HepG2 (cell line): ENCODE measurements at regions not wholly inside any gene's neighbourhood (a gene's known extent, or its start where the extent isn't known, plus 50 kb on each side); places are given as distances from the start of the nearest gene placed in this dataset.

Experiments used
- ATAC-seq: fragments of 200-7000 bp; cut with Tn5 transposase; 3 replicates; pipeline ENCODE4 v1.9.1; 2020; ENCODE audit warnings: mild to moderate bottlenecking, moderate library complexity
- BruUV-seq: library from RNA; stranded (reverse); fragments of 400-500 nt; replicated peaks from 2 replicates; lab custom pipeline; 2021; lab: Mats Ljungman, UMichigan
- CTCF ChIA-PET: fragments of 300-600 bp; formaldehyde crosslinking; extraction: SDS; loops from one replicate; lab custom pipeline; 2021; ENCODE audit warnings: low total read pairs, inconsistent platforms, low intra/inter-chr PET ratio; lab: Yijun Ruan, JAX
- POLR2A ChIA-PET: fragments of 350-600 bp; sonication (Branson Sonifier 250); formaldehyde crosslinking; loops from one replicate; lab custom pipeline; 2020; ENCODE audit warnings: antibody characterized with exemption, inconsistent platforms; lab: Yijun Ruan, JAX
- DNase-seq: peaks from one replicate; pipeline ENCODE4 v3.0.0-alpha.2; 2015; ENCODE audit warnings: low spot score
- FAIRE-seq: peaks from 3 replicates; lab custom pipeline; 2011; peaks lifted over from hg19 to GRCh38; lab: Jason Lieb, UNC
- H2AFZ ChIP-seq: one replicate; pipeline ENCODE4 v1.6.1; 2011; ENCODE audit warnings: low read length, inconsistent platforms
- H3K27ac ChIP-seq: fragments of 300-600 bp; 3 replicates; pipeline ENCODE4 v1.8.0; 2011; ENCODE audit warnings: mixed run types, mild to moderate bottlenecking, mixed read lengths, low read length, inconsistent platforms; ENCODE audit not compliant: insufficient read depth; ENCODE audit errors: extremely low read length
- H3K27me3 ChIP-seq, 2 experiments: fragments of 200-600 bp in 1 of 2; 2 replicates in 1 of 2; 3 replicates in 1 of 2; pipeline versions ENCODE4 v1.6.0 to v1.8.0; 2011; ENCODE audit warnings: low read length in 2 of 2, mild to moderate bottlenecking in 2 of 2, moderate library complexity in 2 of 2, inconsistent platforms in 1 of 2; ENCODE audit not compliant: insufficient read depth in 2 of 2, control insufficient read depth in 1 of 2
- H3K36me3 ChIP-seq, 2 experiments: fragments of 200-600 bp in 1 of 2; replicated peaks in 1 of 2; 2 replicates in 1 of 2; 3 replicates in 1 of 2; pipeline versions ENCODE4 v1.5.1 to v1.8.0; 2011; ENCODE audit warnings: low read length in 2 of 2, inconsistent platforms in 1 of 2; ENCODE audit not compliant: insufficient read depth in 2 of 2, control insufficient read depth in 1 of 2
- H3K4me1 ChIP-seq: 2 replicates; pipeline ENCODE4 v1.5.1; 2012; ENCODE audit warnings: low read length, inconsistent platforms; ENCODE audit not compliant: insufficient read depth
- H3K4me2 ChIP-seq: 2 replicates; pipeline ENCODE4 v1.6.0; 2011; ENCODE audit warnings: low read depth, low read length, inconsistent platforms
- H3K4me3 ChIP-seq, 3 experiments: fragments of 200-600 bp in 1 of 3; sonication (generic), shearing (Covaris generic) in 1 of 3; replicated peaks in 1 of 3; 2 replicates each; pipeline ENCODE4 v1.5.1; 2011 to 2016; ENCODE audit warnings: low read length in 3 of 3, inconsistent platforms in 2 of 3, low read depth in 2 of 3, mild to moderate bottlenecking in 2 of 3, control low read depth in 1 of 3, mixed read lengths in 1 of 3; ENCODE audit not compliant: insufficient read depth in 1 of 3
- H3K79me2 ChIP-seq: one replicate; pipeline ENCODE4 v1.6.1; 2011; ENCODE audit warnings: low read length, inconsistent platforms; ENCODE audit not compliant: insufficient read depth
- H3K9ac ChIP-seq: 2 replicates; pipeline ENCODE4 v1.6.0; 2011; ENCODE audit warnings: mild to moderate bottlenecking, low read depth, low read length, inconsistent platforms; ENCODE audit not compliant: insufficient read depth
- H3K9me3 ChIP-seq: 2 replicates; pipeline ENCODE4 v1.5.1; 2012; ENCODE audit warnings: mild to moderate bottlenecking, low read length
- H4K20me1 ChIP-seq: 2 replicates; pipeline ENCODE4 v1.6.0; 2011; ENCODE audit warnings: inconsistent platforms, mild to moderate bottlenecking, low read length, moderate library complexity; ENCODE audit not compliant: insufficient read depth
- AKAP8 ChIP-seq: sonication (generic); formaldehyde crosslinking; IDR thresholded peaks from 2 replicates; pipeline ENCODE4 v1.5.1; 2020; ENCODE audit warnings: mild to moderate bottlenecking, missing genetic modification reagents
- ESRRA ChIP-seq: sonication (generic); formaldehyde crosslinking; IDR thresholded peaks from 2 replicates; pipeline ENCODE4 v1.5.1; 2020; ENCODE audit warnings: mild to moderate bottlenecking, low read depth, missing genetic modification reagents
- FOXO1 ChIP-seq: sonication (generic); formaldehyde crosslinking; IDR thresholded peaks from 2 replicates; pipeline ENCODE4 v1.4.0; 2020; ENCODE audit warnings: missing genetic modification reagents
- JUN ChIP-seq: sonication (generic); formaldehyde crosslinking; IDR thresholded peaks from 2 replicates; pipeline ENCODE4 v1.4.0; 2020; ENCODE audit warnings: mild to moderate bottlenecking, missing genetic modification reagents
- KDM3A ChIP-seq: IDR thresholded peaks from 2 replicates; pipeline ENCODE4 v1.6.1; 2018; ENCODE audit warnings: low read depth, missing compliant biosample characterization
- MTF2 ChIP-seq: sonication (generic); formaldehyde crosslinking; IDR thresholded peaks from 2 replicates; pipeline ENCODE4 v1.5.0; 2020; ENCODE audit warnings: missing genetic modification reagents, borderline replicate concordance
- NR0B2 ChIP-seq: sonication (generic); formaldehyde crosslinking; IDR thresholded peaks from 2 replicates; pipeline ENCODE4 v1.4.0; 2020; ENCODE audit warnings: mild to moderate bottlenecking, missing genetic modification reagents
- PHF21A ChIP-seq: sonication (generic); formaldehyde crosslinking; IDR thresholded peaks from 2 replicates; pipeline ENCODE4 v1.5.0; 2020; ENCODE audit warnings: mild to moderate bottlenecking, missing genetic modification reagents
- TBX3 ChIP-seq: fragments of 450-650 bp; IDR thresholded peaks from 2 replicates; pipeline ENCODE4 v1.6.1; 2017; ENCODE audit warnings: antibody characterized with exemption, mild to moderate bottlenecking, inconsistent platforms, borderline replicate concordance
- TEAD2 ChIP-seq: sonication (generic); formaldehyde crosslinking; IDR thresholded peaks from 2 replicates; pipeline ENCODE4 v1.9.0; 2021; ENCODE audit warnings: missing genetic modification reagents
- ZBTB33 ChIP-seq: sonication (generic); formaldehyde crosslinking; IDR thresholded peaks from 2 replicates; pipeline ENCODE4 v1.4.0; 2020; ENCODE audit warnings: missing genetic modification reagents
- ZBTB44 ChIP-seq: sonication (generic); formaldehyde crosslinking; IDR thresholded peaks from 2 replicates; pipeline ENCODE4 v1.4.0; 2020; ENCODE audit warnings: missing genetic modification reagents
- ZFYVE20 ChIP-seq: sonication (generic); formaldehyde crosslinking; IDR thresholded peaks from 2 replicates; pipeline ENCODE4 v1.8.0; 2023; ENCODE audit warnings: low read depth, mild to moderate bottlenecking, moderate library complexity, missing genetic modification reagents, borderline replicate concordance
- ZHX2 ChIP-seq, 2 experiments: sonication (generic) in 1 of 2; formaldehyde crosslinking in 1 of 2; IDR thresholded peaks; 2 replicates each; pipeline versions ENCODE4 v1.6.1 to v1.9.0; 2014 to 2022; ENCODE audit warnings: antibody characterized with exemption in 1 of 2, borderline replicate concordance in 1 of 2, inconsistent platforms in 1 of 2, low read depth in 1 of 2, missing genetic modification reagents in 1 of 2
- WGBS: methylation state at CpG from one replicate; pipeline ENCODE4 v1.1.6; 2017; ENCODE audit warnings: low lambda C conversion rate; 5-methylcytosine and 5-hydroxymethylcytosine counted together
- in situ Hi-C: cut with HindIII; loops from 2 replicates; pipeline ENCODE4 v1.10.0; 2017; ENCODE audit warnings: low pct_unique_long_range_greater_than_20kb; ENCODE audit not compliant: extremely low pct_ligation_motif_present
- intact Hi-C: fragments of 100-400 bp; cut with micrococcal nuclease; formaldehyde crosslinking; loops from one replicate; pipeline ENCODE4 v1.10.0; 2022; ENCODE audit not compliant: unreplicated experiment

GRCh38 chr17:13171790-13172189 lies 154.0 kb upstream of the ELAC2 start:
- no peaks in the 10 kb centered on the region for H3K4me1 ChIP-seq
- no peak for ATAC-seq
- no TSS peak for BruUV-seq
- ChIA-PET POLR2A (no interaction called here), CTCF (no interaction called here)
- no peaks in the 10 kb centered on the region for H4K20me1 ChIP-seq
- H3K9ac ChIP-seq = no peak overlapping the region
- no peak overlapping the region for H3K4me2 ChIP-seq
- intact Hi-C loops = no loop called here
- in situ Hi-C loops = no loop called here
- no peaks in the 10 kb centered on the region; a peak in 1 of 5 replicates for H3K27me3 ChIP-seq
- H2AFZ ChIP-seq = no peak overlapping the region
- WGBS = 0% methylated on average over 1 of the region's 1 CpG
- TF ChIP-seq PHF21A (no peak), FOXO1 (CRISPR knock-in tag) (no peak), ZHX2 (IDR thresholded peaks at IDR 0.05; ENCODE audit: low read depth) (no peak), ZHX2 (CRISPR knock-in tag; IDR thresholded peaks at IDR 0.05; ENCODE audit: borderline replicate concordance) (no peak), JUN (CRISPR knock-in tag) (no peak), KDM3A (CRISPR knock-in tag) (no peak), NR0B2 (no peak), ZFYVE20 (no peak), TBX3 (no peak), ZBTB44 (CRISPR knock-in tag) (no peak), ESRRA (CRISPR knock-in tag) (no peak), TEAD2 (no peak), AKAP8 (CRISPR knock-in tag) (no peak), MTF2 (CRISPR knock-in tag) (no peak), ZBTB33 (CRISPR knock-in tag) (no peak)
- TF ChIP-seq, all 625 proteins: peak for 0
- H3K79me2 ChIP-seq = no peaks in the 10 kb centered on the region
- H3K36me3 ChIP-seq = no peaks in the 10 kb centered on the region
- H3K9me3 ChIP-seq = peaks cover 8% of the 10 kb centered on the region; the same call in 1 of the 2 replicates
- no peak for DNase-seq
- FAIRE-seq = no peak
- no peak overlapping the region for H3K27ac ChIP-seq
- no peak overlapping the region for H3K4me3 ChIP-seq
